NB4 (cell line): ENCODE measurements at regions not wholly inside any gene's neighbourhood (a gene's known extent, or its start where the extent isn't known, plus 50 kb on each side); places are given as distances from the start of the nearest gene placed in this dataset.

Experiments used
- DNase-seq: peaks from one replicate; pipeline ENCODE4 v3.0.0; 2010; ENCODE audit warnings: low read depth
- H3K4me3 ChIP-seq: one replicate; pipeline ENCODE4 v1.5.1; 2011; ENCODE audit warnings: mild to moderate bottlenecking, low read depth, low read length, moderate library complexity
- MYC ChIP-seq: IDR thresholded peaks from 2 replicates; pipeline ENCODE4 v1.6.1; 2011; ENCODE audit warnings: low read depth, low read length
- POLR2A ChIP-seq: IDR thresholded peaks from 2 replicates; pipeline ENCODE4 v1.6.1; 2011; ENCODE audit warnings: mild to moderate bottlenecking; ENCODE audit not compliant: insufficient read length; ENCODE audit errors: extremely low read depth
- TF ChIP-seq, protein P1 (sequence below): IDR thresholded peaks from 2 replicates; pipeline ENCODE4 v1.6.1; 2011; ENCODE audit warnings: low read depth, low read length
- TF ChIP-seq, protein P2 (sequence below): IDR thresholded peaks from one replicate; pipeline ENCODE4 v1.5.1; 2012; ENCODE audit warnings: low read depth, low read length

DNA sequence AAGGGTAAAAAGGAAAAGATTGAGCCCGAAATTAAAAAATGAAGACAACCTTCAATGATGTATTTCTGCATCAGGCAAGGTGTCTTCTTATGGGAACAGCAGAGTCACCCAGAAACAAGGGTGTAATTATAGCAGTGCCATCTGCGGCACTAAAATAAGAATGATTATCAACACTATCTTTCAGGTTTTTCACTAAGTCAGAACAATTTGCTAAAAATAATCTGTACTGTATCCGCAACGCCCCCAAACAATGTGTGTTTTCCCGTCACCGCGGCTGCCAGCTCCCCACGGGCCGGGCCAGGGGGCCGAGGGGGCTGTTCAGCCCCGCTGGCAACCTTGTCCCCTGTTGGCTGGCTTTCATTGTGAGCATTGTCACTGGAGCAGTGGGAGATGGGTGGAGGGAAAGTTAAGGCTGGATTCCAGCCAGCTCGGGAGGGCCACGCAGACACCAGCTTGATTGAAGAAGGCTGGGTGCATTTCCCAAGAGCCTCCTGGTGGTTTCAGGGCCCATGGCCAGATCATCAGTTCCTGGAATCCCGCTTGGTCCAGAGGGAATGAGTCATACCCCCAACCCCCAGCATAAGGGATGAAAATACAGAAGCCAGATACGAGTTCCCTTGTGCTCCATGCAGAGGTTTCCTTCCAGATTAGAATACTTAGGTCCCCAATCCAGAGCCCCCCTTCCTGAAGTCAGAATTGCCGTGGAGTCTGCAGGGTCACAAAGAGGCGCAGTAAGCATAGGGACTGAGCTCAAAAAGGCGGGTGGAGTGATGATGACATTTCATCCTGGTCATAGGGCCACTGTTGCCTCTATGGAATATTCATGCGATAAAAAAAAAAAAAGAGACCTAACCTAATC, 90.2 kb upstream of the KLF13 start:
- TF ChIP-seq POLR2A (no peak), MYC (no peak)
- TF ChIP-seq, protein P1, sequence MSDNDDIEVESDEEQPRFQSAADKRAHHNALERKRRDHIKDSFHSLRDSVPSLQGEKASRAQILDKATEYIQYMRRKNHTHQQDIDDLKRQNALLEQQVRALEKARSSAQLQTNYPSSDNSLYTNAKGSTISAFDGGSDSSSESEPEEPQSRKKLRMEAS: no peak
- TF ChIP-seq, protein P2, sequence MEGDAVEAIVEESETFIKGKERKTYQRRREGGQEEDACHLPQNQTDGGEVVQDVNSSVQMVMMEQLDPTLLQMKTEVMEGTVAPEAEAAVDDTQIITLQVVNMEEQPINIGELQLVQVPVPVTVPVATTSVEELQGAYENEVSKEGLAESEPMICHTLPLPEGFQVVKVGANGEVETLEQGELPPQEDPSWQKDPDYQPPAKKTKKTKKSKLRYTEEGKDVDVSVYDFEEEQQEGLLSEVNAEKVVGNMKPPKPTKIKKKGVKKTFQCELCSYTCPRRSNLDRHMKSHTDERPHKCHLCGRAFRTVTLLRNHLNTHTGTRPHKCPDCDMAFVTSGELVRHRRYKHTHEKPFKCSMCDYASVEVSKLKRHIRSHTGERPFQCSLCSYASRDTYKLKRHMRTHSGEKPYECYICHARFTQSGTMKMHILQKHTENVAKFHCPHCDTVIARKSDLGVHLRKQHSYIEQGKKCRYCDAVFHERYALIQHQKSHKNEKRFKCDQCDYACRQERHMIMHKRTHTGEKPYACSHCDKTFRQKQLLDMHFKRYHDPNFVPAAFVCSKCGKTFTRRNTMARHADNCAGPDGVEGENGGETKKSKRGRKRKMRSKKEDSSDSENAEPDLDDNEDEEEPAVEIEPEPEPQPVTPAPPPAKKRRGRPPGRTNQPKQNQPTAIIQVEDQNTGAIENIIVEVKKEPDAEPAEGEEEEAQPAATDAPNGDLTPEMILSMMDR: no peak
- DNase-seq: no peak
- no peak overlapping the region for H3K4me3 ChIP-seq

DNA sequence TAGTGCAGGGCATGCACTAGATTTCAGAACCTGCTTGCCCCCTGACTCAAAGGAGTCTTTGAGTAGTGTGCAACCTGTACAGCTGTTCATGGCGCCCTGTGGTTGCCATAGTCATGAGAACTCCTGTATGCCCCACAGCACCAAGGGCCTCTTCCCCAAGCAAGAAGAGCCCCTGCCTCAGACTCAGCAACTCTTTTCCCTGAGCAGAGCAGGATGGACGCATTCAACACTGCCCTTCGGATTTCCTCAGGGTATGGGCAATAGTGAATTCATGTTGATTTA, 89.7 kb upstream of the KLF13 start:
- no peak overlapping the region for H3K4me3 ChIP-seq
- DNase-seq: no peak
- no peak for TF ChIP-seq POLR2A
- TF ChIP-seq, protein P2: no peak
- TF ChIP-seq, protein P1: no peak
- TF ChIP-seq MYC: no peak

DNA sequence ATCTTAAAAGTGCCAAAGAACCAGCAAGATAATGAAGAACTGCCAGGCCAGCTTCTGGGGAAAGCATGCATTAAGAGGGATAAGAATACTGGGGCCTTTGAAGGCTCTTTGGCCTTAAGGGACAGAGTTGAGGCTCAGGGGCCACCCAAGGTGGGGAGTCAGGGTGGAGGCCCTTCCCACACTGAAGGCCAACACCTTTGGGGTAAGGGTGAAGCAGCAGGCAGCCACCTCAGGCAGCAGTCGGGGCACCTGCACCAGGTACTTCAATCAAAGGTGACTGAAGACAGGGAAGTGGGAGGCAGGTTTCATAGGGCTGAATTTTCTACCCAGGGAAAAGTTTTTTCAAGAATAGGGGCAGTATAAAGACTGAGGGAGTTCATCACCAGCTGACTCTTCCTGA, 87.7 kb upstream of the KLF13 start:
- TF ChIP-seq, protein P1: no peak
- TF ChIP-seq, protein P2: no peak
- TF ChIP-seq MYC (no peak), POLR2A (no peak)
- DNase-seq: no peak

DNA sequence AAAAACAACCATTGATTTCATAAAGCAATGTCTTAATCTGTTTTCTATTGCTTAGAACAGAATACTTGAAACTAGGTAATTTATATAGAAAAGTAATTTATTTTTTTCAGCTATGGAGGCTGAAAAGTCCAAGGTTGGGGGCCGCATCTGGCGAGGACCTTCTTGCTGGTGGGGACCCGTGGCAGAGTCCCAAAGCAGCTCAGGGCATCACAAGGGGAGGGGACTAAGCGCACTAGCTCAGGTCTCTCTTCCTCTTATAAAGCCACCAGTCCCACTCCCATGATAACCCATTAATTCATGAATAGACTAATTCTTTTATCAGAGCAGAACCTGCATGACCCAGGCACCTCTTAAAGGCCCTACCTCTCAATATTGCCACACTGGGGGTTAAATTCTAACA, 87.2 kb upstream of the KLF13 start:
- H3K4me3 ChIP-seq: no peak overlapping the region
- no peak for DNase-seq
- TF ChIP-seq POLR2A: no peak
- TF ChIP-seq, protein P1: no peak
- TF ChIP-seq MYC: no peak
- TF ChIP-seq, protein P2: no peak

More for the DNA sequence above, 87.7 kb upstream of the KLF13 start:
- H3K4me3 ChIP-seq: no peak overlapping the region

DNA sequence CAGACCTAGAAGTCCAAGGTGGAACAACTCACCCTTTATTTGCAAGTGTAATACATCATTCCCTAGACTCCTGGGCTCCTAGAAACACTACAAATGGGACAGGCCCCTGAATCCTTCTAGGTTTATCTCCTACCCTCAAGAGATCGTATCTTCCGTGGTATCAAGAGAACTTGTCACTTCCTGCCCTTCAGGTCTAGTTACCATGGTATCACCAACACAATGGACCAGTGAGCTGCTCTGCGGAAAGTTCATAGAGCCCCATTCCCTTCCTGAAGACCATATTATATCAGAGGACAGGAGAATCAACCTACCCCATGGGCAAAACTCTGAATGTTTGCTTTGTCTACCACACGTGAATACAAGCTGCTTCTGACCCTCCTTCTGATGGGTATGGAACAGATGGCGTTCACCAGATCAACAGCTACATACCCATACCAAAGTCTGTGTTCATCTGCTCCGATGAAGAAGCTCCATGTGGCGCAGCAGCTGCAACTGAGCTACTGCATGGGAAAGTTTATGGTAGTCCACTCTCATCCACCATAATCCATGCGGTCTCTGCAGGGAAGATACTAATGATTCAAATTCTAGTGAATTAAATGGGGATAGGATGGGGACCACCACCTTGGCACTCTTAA, 84.6 kb upstream of the KLF13 start:
- DNase-seq: no peak
- TF ChIP-seq, protein P2: no peak
- no peak for TF ChIP-seq POLR2A
- no peak overlapping the region for H3K4me3 ChIP-seq
